Activated T-cell treated with anti-CD3 and anti-CD28 coated beads, Interleukin-2, amount 50 U/mL, for 48 hours (primary cell): ENCODE measurements at regions not wholly inside any gene's neighbourhood (a gene's known extent, or its start where the extent isn't known, plus 50 kb on each side); places are given as distances from the start of the nearest gene placed in this dataset.
"Not testable (repeated sequence)": the region's sequence is repeated elsewhere in the genome, so short reads cannot be mapped to it uniquely, and the experiment has no call there.

Source experiments
- DNase-seq, 2 experiments: peaks; one replicate each; pipeline ENCODE4 v3.0.0-alpha.2; 2020

DNA sequence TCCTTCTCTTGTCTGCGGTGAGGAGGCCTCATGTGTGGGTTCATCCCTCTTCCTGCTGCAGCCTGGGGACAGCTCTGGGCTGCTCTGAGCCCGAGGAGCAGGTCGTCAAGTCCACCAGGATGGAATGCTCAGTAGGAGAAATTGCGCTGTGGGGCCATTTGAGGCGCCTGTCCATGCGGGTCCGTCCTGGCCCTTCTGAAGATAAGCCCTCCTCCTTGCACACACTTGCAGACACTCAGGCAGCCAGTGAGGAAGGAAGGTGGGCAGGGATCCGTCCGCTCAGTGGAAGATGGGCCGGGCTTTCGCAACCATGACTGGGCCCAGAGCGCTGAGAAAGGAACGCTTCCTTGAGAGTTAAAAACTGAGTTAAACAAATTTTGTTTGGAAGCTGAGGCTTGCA is 356.8 kb downstream of the GLRX3 start:
- DNase-seq = no peak

DNA sequence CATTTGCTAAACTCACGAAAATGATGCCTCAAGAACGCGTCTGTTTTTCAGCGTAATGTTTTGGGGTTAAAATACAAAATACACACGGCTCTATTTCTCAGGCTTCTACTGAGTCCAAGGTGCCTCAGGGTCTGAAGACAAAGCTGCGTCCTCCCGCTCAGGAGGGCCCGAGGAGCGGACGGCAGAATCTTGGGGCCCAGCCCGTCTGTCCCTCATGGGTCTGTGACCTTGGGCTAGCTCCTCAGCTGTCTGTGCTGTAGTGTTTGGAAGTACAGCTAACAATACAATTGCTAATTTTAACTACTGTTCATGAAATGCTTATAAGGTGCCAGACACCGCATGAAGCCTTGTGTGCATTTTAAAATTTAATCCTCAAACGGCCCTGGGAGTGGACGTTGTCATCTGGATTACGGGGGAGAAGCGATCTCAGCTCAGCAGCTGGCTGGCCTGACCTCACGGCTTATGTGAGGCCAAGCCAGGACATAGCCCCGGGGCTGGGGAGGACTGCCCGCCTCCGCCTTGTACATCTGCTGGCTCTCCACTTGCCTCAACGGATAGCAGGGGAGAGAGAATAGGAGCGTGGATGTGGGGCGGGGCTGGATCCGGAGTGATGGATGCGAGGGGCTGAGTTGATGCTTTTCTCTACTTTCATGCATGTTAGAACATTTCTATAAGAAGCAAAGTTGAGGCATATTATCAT is 357.4 kb downstream of the GLRX3 start:
- DNase-seq = no peak

DNA sequence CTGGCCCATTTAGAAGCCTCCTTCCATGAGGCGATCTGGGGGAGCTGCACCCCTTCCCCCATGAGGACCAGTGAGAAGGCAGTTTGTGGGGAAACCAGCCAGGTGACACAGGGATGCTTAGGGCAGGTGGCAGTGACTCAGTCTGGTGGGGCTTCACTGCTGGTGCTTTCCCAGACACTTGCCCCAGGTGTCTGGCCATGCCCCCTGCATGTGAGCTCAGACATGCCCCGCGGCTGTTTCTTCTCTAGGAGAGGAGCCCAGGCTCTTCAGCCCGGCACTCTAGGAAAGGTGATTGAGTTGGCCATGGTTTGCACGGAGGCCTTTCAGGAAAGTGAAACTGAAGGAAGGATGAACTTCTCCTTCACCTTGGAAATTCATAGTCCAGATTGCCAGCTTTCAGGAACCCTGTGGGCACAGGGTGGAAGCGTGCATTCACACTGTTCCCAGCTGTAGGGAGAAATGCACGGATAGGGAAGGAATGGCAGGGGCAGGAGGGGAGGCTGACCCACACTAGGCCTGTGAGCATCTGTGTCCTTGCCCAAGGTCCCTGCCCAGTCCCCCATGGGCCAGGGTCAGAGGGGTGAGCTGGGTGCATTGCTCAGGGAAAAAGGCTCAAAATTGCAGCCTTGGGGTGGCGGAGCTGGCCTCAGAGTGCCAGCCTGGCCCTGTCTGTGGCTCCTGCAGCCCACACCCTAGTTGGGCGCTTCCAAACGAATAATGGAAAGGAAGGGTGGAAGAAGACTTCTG is 359.1 kb downstream of the GLRX3 start:
- DNase-seq = no peak

DNA sequence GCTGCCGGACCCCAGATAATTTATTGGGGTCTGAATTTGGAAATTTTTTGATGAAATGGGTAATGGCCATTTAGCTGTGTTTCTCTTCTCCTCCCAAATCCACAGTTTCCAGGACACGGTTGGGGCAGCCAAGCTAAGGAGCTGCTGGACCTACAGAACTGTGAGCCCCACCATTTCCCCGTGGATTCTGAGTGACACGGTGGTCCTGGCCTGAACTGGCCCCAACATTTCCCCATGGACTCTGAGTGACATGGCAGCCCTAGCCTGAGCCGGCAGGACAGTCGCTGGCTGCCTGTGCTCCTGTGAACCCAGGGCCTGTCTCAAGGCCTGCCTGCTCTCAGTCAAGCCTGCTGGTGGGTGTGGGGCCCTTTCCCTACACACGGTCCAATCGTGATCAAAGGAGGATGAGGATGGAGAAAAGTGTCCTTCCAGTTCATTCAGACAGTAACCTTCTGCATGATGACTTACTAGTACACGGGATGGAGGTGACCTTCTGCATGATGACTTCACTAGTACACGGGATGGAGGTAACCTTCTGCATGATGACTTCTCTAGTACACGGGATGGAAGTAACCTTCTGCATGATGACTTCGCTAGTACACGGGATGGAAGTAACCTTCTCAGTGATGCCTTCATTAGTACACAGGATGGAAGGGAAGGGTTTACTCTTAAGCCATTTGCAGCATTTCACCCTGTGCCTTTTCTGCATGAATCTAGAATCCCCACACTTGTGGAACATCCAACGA is 359.9 kb downstream of the GLRX3 start:
- no peak for DNase-seq

DNA sequence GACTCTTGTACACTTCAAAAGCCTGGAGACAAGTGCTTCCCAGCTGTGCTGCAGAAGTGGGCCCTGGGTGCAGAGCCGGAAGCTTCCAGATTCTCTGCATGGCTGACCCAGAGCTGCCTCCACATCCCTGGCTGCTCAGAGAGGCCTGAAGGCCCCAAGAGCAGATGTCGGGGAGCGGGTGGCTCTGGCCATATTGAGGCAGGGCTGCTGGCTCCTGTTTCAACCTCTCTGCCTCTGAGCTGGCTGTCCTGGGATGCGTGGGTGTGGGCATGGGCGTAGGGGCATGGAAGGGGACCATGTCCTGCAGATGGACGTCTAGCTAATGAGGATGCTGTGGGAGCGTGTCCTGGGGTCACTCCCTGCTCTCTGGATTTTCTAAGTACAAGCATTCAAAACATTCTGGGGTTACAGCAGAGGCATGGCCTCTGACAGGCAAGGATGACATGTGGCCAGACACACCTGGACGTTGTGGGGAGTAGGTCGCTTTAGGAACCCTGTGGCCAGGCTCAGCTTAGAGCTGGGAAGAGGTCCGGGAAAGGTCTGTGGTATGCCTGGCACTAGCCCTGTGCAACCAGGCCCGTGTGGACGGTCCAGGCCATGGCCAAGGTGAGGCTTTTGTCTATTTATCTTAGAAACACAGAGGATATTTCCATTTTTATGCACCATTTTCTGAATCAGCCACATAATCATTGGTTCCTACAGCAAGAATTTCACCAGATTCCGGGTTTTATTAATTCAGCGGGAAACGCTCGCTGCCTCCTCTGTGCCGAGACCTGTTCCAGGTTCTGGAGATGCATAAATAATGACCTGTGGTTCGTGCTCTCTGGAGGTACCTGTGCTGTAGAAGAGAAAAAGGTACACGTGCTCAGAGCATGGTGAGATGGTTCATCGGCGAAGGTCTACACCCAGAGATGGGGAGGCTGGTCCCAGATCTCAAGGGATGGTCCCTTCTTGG is 361.1 kb downstream of the GLRX3 start:
- no peak for DNase-seq

DNA sequence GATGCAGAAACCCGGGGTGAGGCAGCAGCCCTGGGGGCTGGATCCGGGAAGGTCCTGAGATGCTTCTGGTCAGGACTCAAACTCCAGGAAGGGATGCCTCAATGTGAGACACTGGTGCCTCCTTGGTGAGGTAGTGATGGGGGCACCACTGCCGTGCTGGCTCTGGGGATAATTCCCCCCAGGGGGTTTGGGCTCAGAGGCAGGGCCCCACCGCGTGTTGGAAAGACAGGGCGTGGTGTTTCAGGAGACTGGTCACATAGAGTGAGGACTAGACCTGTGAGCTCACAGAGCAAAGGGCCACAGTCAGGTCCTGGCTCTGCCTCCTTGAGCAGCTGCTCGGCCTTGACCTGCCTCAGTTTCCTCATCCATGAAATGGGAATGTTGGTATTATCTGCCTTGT is 361.9 kb downstream of the GLRX3 start:
- DNase-seq = no peak

DNA sequence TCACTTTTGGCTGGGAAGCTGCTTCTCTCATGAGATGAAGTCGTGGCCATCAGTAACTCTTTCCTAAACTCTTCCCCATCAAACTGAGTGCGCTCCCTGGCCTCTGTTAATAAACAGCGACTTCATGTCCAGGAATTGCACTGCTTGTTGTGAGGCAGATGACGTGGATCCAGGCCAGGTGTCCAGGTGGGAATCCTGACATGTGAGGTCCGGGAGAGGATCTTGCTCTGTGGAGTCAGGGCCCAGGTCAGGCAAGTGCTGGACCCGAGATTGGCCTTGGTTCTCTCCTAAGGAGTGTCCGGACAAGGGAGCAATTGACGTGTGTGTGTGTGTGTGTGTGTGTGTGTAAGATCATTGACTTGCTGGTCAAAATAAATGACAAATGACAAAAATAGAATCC is 362.7 kb downstream of the GLRX3 start:
- DNase-seq = no peak

DNA sequence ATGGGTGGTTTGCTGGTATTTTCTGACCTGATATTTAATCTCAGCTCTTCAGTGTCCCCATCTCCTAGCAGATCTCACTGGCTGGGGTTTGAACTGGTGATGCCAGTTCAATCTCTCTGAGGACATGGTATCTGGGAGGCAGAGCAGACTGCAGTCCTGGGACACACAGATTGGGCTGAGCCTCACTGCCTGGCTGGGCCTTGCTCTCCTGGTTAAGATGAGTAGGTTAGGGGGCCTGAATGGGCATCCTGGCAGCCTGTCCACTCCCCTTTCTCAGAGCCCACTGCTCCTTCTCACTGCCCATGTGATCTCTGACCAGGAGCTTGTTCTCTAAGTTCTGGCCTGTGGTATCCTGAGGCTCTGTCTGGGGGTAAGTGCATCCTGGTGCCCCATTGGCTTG is 363.4 kb downstream of the GLRX3 start:
- no peak for DNase-seq

DNA sequence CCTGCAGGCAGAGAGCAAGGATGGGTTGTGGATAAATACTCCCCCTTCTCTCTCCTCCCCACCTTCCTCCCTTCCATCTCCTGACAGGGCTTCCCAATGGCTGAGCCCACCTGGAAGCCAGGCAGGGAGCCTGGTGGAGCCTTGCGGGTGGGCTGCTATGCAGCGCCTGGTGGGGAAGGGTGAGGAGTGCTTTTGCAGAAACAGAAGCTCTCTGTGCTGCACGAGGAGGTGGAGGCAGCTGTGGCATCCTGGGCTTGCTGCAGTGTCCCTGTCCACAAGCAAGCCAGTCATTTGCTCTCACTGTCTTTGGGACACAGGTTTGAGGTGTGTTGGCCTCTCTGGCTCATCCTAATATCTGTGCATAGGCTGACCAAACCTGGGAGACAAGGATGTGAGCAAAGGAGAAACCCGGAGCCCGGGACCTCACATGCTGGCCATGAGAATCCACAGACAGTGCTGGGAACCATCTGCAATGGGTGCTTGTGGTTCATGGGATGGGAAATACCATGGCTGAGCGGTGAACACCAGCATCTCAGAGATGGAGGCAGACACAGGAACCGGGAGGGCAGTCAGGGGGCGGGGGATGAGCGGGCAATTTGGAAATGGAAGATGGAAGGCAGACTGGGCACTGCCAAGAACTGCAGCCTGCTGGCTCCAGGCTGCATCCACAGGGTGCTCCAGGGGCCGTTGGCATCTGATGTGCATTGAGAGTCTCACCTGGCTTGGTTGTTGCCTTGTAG is 364.2 kb downstream of the GLRX3 start:
- DNase-seq = no peak

DNA sequence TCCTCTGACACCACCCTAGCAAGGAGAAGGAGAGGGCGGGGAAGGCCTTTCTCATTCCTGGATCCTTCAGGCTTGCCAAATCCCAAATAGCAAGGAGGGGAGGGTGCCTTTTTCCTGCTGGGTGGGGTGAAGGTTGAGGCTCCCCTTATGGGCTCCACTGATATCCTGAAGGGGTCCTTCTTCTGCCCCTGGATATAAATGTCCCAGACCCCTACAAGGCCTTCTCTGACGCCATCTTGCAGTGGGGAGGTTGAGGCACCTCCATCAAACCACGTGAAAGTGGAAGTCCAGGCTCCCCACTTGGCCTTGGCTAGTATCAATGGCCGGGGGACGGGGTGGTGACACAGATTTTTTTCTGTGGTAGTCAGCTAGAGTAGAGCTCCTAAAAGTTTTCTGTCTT is 371.3 kb downstream of the GLRX3 start:
- DNase-seq = no peak

DNA sequence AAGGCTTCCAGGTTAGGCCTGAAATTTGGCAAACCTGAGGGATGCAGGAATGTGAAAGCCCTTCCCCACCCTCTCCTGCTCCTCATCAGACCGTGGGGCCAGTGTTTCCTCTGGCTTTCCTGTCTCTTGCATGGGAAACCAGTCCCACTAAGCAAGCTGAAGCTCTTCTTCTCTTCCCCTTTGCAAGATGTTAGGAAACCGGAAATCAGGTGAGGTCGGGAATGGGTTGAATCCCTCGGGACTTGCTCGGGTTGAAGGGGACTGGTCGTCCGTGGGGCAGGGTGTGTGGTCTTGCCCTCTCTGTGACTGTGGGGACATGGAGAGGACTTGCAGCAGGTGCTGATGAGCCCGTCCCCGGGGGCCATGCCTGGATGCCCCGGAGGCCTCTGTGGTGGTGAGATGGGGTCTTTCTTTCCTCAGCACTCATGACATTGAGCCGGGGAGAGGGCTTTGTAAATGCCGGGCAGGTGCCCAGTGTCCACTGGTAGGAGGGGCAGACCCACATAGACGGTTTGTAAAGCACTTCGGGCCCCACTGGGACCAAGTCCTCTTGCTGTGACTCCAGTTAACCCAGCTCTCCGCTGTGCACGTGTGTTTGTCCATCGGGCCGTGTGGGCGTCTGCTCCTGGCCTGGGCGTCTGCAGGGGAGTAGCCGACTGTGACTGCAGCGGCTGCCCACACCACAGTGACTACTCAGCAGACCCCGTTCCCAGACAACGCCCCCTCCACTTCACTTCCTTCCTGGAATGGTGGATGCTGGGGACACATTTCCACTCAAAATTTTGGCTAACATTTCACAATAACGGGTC is 373.9 kb downstream of the GLRX3 start:
- DNase-seq = no peak

DNA sequence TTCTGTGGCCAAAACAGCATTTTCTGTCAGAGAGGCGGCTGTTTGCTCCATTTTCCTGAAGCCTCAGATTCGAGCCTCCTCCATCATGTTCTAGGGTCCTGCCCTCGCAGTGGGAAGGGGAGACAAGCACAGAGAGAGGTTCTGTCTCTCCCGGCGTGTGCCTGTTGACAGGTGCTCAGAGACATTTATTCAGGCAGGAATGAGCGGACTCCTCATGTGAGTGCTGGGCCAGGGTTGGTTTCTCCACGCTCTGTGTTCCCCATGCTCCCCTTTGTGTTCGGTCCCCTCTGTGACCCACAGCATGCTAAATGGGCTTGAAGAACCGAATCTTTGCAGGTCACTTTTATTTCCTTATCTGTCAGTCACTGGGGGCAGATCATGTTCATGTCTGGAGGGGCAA is 374.6 kb downstream of the GLRX3 start:
- no peak for DNase-seq

DNA sequence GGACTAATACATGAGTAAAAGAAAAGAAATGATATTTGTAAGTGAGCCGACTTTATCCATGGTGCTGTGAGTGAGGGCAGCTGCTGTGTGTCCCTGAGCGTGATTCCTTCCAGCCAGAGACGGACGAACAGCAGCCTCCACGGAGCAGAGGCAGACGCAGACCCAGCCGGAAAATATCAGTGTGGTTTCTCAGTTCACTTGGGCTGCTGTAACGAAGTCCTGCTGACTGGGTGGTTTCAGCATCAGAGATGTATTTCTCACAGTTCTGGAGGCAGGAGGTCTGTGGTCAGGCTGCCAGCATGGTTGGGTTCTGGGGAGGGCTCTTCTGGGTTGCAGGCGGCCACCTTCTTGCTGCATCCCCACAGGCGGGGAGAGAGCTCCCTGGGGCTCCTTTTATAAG is 375.6 kb downstream of the GLRX3 start:
- DNase-seq = no peak

DNA sequence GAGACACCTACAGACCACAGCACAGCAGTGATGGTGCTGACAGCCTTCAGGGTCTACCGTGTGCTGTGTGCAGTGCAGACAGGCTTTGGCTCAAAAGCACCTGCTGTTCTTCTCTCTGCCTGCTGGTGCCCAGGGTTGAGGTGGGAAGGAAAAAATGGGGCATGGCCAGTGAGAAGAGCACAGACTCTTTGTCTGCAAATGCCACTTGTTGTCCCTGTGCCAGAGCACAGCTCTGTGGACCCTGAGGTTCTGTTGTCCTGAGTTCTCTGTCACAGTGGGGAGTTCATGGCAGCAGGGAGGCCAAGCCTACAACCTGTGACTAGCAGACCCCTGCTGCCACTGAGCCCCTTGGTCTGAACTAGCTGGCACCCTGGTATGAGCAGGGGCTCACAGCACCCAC is 376.7 kb downstream of the GLRX3 start:
- no peak for DNase-seq

DNA sequence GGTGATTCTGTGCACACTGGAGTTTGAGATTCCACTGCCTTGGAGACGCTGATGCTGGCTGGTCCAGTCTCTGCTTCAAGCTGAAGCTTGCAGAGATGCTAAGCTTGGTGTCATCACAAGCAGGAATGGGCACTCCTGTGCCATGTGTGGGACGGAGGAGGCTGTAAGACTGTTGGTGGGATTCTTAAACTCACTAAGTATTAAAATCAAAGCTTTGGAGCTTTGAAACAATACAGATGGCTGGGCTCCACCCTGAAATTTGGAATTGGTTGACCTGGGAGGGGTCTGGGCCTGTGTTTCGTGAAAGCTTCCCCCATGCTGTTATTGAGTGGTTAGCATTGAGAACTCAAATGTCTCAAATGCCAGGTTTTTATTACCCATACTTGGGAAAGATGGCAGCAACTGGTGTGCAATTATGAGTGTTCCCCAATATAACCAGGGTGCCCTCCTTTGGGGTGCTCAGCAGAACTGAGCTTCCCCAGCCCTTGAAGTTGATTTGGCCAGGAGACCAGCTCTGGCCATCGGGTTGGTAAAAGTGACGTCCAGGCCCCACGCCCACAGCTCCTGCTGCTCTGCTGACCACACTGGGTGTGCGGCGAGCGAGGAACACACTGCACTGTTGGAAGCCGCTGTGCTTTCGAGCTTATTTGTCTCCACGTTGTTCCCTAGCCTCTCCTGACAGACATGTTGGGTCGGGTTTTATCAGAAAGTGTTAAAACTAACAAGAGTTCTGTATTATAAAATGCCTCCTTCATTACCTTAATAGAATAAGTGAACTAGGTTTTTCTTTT is 377.7 kb downstream of the GLRX3 start:
- DNase-seq = no peak

DNA sequence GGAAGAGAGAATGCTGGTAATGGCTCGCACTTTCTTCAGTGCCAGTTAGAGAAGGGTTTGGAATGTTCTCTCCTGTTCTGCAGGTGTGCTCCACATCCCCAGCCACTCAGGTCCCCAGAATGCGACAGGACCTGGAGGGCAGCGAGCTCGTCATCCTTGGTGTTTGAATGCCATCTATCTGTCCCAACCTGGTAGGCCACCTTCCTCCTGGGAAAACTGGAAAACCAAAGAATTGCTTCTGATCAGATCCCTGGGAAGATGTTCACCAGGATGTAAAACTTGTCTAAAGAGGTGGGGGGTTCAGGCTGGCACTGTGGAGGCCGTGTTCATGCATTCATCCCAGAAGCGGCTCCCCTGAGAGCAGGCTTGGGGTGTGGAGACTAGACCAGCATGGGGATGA is 379.5 kb downstream of the GLRX3 start:
- no peak for DNase-seq

DNA sequence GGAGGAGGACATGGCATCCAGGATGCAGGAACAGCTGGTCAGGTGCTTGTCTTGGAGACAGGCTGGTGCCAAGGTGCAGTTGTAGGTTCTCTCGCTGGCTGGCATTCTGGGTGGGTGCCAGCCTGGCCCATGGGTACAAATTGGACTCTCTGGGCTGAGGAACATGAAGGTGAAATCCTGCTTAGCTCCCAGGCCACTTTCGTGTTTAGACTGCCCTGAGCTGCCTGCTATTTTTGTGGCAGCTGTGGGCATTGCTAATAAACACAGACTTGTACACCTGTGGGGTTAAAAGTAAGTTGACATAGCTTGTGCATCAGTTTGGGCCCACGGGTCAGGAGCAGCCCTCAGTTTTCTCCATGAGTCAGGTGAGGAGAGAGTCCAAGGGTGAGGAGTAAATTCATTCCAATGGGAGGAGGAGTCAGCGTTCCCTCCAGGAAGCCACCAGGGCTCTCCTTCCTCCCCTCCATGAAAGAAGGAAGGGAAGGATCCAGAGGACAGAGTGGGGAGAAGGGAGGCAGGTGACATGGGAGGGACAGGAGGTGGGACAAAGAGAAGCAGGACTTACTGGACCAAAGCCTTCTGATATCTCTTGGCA is 380.0 kb downstream of the GLRX3 start:
- no peak for DNase-seq

DNA sequence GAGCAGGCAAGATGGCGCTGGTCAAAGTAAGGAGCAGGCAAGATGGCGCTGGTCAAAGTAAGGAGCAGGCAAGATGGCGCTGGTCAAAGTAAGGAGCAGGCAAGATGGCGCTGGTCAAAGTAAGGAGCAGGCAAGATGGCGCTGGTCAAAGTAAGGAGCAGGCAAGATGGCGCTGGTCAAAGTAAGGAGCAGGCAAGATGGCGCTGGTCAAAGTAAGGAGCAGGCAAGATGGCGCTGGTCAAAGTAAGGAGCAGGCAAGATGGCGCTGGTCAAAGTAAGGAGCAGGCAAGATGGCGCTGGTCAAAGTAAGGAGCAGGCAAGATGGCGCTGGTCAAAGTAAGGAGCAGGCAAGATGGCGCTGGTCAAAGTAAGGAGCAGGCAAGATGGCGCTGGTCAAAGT is 382.7 kb downstream of the GLRX3 start:
- DNase-seq = not testable (repeated sequence)

DNA sequence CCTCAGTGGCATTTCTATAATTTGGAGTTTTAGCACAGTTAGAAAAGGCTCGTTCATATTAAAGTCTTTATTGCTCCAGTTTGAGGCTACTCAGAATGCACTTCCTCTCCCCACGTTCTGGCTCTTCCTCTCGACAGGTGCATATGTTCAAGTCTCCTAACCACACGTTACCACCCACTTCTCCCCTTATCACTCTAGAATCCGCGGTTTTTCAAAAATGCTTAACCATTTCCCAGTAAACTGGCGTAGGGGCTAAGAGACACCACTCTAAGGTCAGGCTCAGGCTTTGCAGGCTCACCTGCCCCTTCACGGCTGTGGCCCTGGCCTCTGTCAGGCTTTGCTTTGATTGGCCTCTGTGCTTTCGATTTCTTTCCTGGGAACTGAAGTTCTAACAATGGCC is 383.6 kb downstream of the GLRX3 start:
- DNase-seq = no peak

DNA sequence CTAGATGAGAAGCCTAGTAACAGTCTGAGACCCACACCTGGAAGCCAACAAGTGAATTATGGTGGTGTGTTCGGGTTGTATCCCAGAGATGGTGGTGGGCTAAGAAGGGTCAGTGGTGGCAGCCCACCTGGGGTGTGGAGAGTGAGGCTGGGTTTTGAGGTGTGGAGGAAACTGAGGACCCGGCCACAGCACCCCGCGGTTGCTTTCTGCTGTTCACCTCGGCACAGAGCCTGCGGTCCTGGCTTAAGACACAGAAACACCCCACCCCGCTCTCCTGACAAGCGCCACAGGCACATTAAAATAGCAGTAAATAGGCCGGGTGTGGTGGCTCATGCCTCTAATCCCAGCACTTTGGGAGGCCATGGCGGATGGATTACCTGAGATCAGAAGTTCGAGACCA is 395.1 kb downstream of the GLRX3 start:
- DNase-seq = no peak
